T-helper 22 cell (primary cell): ENCODE measurements at regions not wholly inside any gene's neighbourhood (a gene's known extent, or its start where the extent isn't known, plus 50 kb on each side); places are given as distances from the start of the nearest gene placed in this dataset.

Experiments used
- DNase-seq: peaks from one replicate; pipeline ENCODE4 v3.0.0-alpha.2; 2020; ENCODE audit warnings: low read depth

GRCh38 chr16:79833559-79833958, 233.0 kb upstream of the MAF start:
- no peak for DNase-seq

- DNase-seq, result no peak
Observed at GRCh38 chr16:79826732-79827475, 226.4 kb upstream of the MAF start.

GRCh38 chr16:79825002-79825401, 224.5 kb upstream of the MAF start:
- DNase-seq, result no peak

GRCh38 chr16:79823639-79824038, 223.1 kb upstream of the MAF start:
- DNase-seq, result no peak

- no peak for DNase-seq
Observed at GRCh38 chr16:79821911-79822310, 221.4 kb upstream of the MAF start.

- no peak for DNase-seq
Observed at GRCh38 chr16:79816081-79816497, 215.6 kb upstream of the MAF start.

- DNase-seq, result no peak
Observed at GRCh38 chr16:79815049-79815448, 214.5 kb upstream of the MAF start.

- no peak for DNase-seq
Observed at GRCh38 chr16:79814124-79814523, 213.6 kb upstream of the MAF start.

GRCh38 chr16:79811541-79811940, 211.0 kb upstream of the MAF start:
- DNase-seq, result no peak

GRCh38 chr16:79810449-79811189, 210.1 kb upstream of the MAF start:
- no peak for DNase-seq

GRCh38 chr16:79809376-79809775, 208.8 kb upstream of the MAF start:
- DNase-seq, result no peak

- DNase-seq, result no peak
Observed at GRCh38 chr16:79808731-79809130, 208.2 kb upstream of the MAF start.

- DNase-seq, result no peak
Observed at GRCh38 chr16:79806757-79807156, 206.2 kb upstream of the MAF start.

- DNase-seq, result no peak
Observed at GRCh38 chr16:79805621-79806020, 205.1 kb upstream of the MAF start.

GRCh38 chr16:79801646-79802045, 201.1 kb upstream of the MAF start:
- DNase-seq, result no peak

GRCh38 chr16:79800016-79800608, 199.6 kb upstream of the MAF start:
- DNase-seq, result no peak

GRCh38 chr16:79798416-79799053, 198.0 kb upstream of the MAF start:
- DNase-seq, result no peak

- DNase-seq, result no peak
Observed at GRCh38 chr16:79797486-79797885, 196.9 kb upstream of the MAF start.

GRCh38 chr16:79795556-79795955, 195.0 kb upstream of the MAF start:
- DNase-seq, result no peak

- no peak for DNase-seq
Observed at GRCh38 chr16:79794941-79795340, 194.4 kb upstream of the MAF start.

- DNase-seq, result no peak
Observed at GRCh38 chr16:79792664-79793351, 192.3 kb upstream of the MAF start.

- no peak for DNase-seq
Observed at GRCh38 chr16:79792076-79792475, 191.5 kb upstream of the MAF start.
